OCI-LY3 (cell line): ENCODE measurements at regions not wholly inside any gene's neighbourhood (a gene's known extent, or its start where the extent isn't known, plus 50 kb on each side); places are given as distances from the start of the nearest gene placed in this dataset.

Source experiments
- CTCF ChIP-seq: fragments of 200-600, 300-600 bp; sonication (generic); IDR thresholded peaks from 2 replicates; pipeline ENCODE4 v1.5.1; 2014; ENCODE audit warnings: antibody characterized with exemption, low read length, low read depth
- EZH2phosphoT487 ChIP-seq: fragments of 200-600 bp; shearing (Covaris generic); IDR thresholded peaks from 2 replicates; pipeline ENCODE4 v1.6.1; 2018; ENCODE audit warnings: antibody characterized with exemption, mixed run types, low read depth

- TF ChIP-seq CTCF (no peak), EZH2phosphoT487 (no peak)
These were observed 67.2 kb upstream of the TGFBR2 start for GRCh38 chr3:30539206-30539605.
